OCI-LY7 (cell line): ENCODE measurements at regions not wholly inside any gene's neighbourhood (a gene's known extent, or its start where the extent isn't known, plus 50 kb on each side); places are given as distances from the start of the nearest gene placed in this dataset.

Experiments
- BruUV-seq: library from RNA; stranded (reverse); fragments of 400-500 nt; replicated peaks from 2 replicates; lab custom pipeline; 2021; lab: Mats Ljungman, UMichigan
- CTCF ChIA-PET: fragments of 300-600 bp; sonication (Branson Sonifier 250); formaldehyde crosslinking; loops from one replicate; lab custom pipeline; 2022; ENCODE audit warnings: antibody characterized with exemption; ENCODE audit not compliant: unreplicated experiment; lab: Charles Lee
- POLR2A ChIA-PET: fragments of 300-600 bp; sonication (Branson Sonifier 250); formaldehyde crosslinking; loops from one replicate; lab custom pipeline; 2022; ENCODE audit warnings: antibody characterized with exemption; lab: Charles Lee
- DNase-seq: peaks from one replicate; pipeline ENCODE4 v3.0.0-alpha.2; 2015; ENCODE audit warnings: low spot score
- H2AFZ ChIP-seq: fragments of 200-600 bp; sonication (generic), shearing (Covaris generic); 2 replicates; pipeline ENCODE4 v1.6.1; 2014; ENCODE audit warnings: mild to moderate bottlenecking, antibody characterized with exemption, low read length, moderate library complexity
- H3K27ac ChIP-seq: fragments of 200-600 bp; sonication (generic); 2 replicates; pipeline ENCODE4 v1.5.1; 2014; ENCODE audit warnings: mixed run types, low read depth, mild to moderate bottlenecking, moderate library complexity, low read length, inconsistent platforms; ENCODE audit not compliant: poor library complexity, severe bottlenecking
- H3K36me3 ChIP-seq: fragments of 200-600 bp; sonication (generic); 2 replicates; pipeline ENCODE4 v1.6.1; 2014; ENCODE audit warnings: mild to moderate bottlenecking, antibody characterized with exemption, low read length, moderate library complexity, mixed read lengths; ENCODE audit not compliant: insufficient read depth
- H3K4me1 ChIP-seq: fragments of 200-600 bp; sonication (generic); 2 replicates; pipeline ENCODE4 v1.5.1; 2014; ENCODE audit warnings: mild to moderate bottlenecking, low read length; ENCODE audit not compliant: insufficient read depth, poor library complexity, severe bottlenecking
- H3K4me2 ChIP-seq: fragments of 200-600 bp; sonication (generic); 2 replicates; pipeline ENCODE4 v1.6.1; 2014; ENCODE audit warnings: mild to moderate bottlenecking, low read length
- H3K4me3 ChIP-seq: fragments of 200-600 bp; sonication (generic); 2 replicates; pipeline ENCODE4 v1.5.1; 2014; ENCODE audit warnings: mild to moderate bottlenecking, low read depth, low read length; ENCODE audit not compliant: poor library complexity, severe bottlenecking
- H3K79me2 ChIP-seq: fragments of 200-600 bp; sonication (generic); 2 replicates; pipeline ENCODE4 v1.6.1; 2016; ENCODE audit warnings: low read depth, mild to moderate bottlenecking, low read length, moderate library complexity, mixed read lengths; ENCODE audit not compliant: insufficient read depth
- H3K9me2 ChIP-seq: fragments of 200-600 bp; sonication (generic); 2 replicates; pipeline ENCODE4 v1.6.1; 2016; ENCODE audit warnings: mild to moderate bottlenecking, low read length, mixed read lengths; ENCODE audit not compliant: insufficient read depth
- H3K9me3 ChIP-seq: fragments of 200-600 bp; sonication (generic); 2 replicates; pipeline ENCODE4 v1.6.1; 2014; ENCODE audit warnings: mild to moderate bottlenecking, mixed run types, low read length, mixed read lengths
- H4K20me1 ChIP-seq: fragments of 200-600 bp; sonication (generic); 2 replicates; pipeline ENCODE4 v1.6.1; 2014; ENCODE audit warnings: mild to moderate bottlenecking, antibody characterized with exemption, low read length, moderate library complexity, mixed read lengths; ENCODE audit not compliant: insufficient read depth
- EZH2phosphoT487 ChIP-seq: fragments of 200-600 bp; sonication (generic); IDR thresholded peaks from 2 replicates; pipeline ENCODE4 v1.6.1; 2018; ENCODE audit warnings: low read depth, borderline replicate concordance, mild to moderate bottlenecking, mixed run types, antibody characterized with exemption, low read length, moderate library complexity, mixed read lengths
- intact Hi-C: fragments of 100-400 bp; cut with micrococcal nuclease; formaldehyde crosslinking; loops from one replicate; pipeline ENCODE4 v1.10.0; 2022; ENCODE audit not compliant: unreplicated experiment
- TF ChIP-seq, protein P1 (sequence below): fragments of 200-600 bp; sonication (generic); conservative IDR thresholded peaks from 2 replicates; pipeline ENCODE4 v1.5.1; 2014; ENCODE audit warnings: mild to moderate bottlenecking, antibody characterized with exemption, low read length, moderate library complexity, mixed read lengths

DNA sequence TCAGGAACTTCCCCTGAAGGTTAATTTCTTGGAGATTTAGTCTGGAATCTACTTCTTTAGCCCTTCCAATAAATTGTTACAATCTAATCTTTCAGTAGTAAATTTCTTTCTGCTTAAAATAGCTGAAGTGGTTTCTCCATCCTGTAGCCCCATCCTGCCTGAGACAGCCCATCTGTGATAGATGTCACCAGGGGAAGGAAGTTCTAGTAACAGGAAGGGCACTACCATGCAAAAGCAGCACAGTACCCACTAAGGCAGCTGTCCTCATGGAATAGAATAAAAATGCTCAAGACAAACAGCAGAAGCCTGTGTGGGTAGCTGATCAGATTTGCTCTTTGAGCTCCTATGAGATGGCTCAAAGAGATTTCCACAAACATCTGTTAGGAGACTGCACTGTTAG is 1036.5 kb downstream of the SLITRK5 start:
- Histone ChIP-seq H3K36me3 (no peaks in the 10 kb centered on the region), H3K4me2 (no peak overlapping the region), H3K9me2 (no peaks in the 10 kb centered on the region), H3K9me3 (no peaks in the 10 kb centered on the region), H3K79me2 (no peaks in the 10 kb centered on the region), H4K20me1 (no peaks in the 10 kb centered on the region), H3K4me3 (no peak overlapping the region), H2AFZ (no peak overlapping the region), H3K27ac (no peak overlapping the region), H3K4me1 (no peaks in the 10 kb centered on the region)
- POLR2A ChIA-PET = no interaction called here
- DNase-seq = no peak
- TF ChIP-seq, protein P1, sequence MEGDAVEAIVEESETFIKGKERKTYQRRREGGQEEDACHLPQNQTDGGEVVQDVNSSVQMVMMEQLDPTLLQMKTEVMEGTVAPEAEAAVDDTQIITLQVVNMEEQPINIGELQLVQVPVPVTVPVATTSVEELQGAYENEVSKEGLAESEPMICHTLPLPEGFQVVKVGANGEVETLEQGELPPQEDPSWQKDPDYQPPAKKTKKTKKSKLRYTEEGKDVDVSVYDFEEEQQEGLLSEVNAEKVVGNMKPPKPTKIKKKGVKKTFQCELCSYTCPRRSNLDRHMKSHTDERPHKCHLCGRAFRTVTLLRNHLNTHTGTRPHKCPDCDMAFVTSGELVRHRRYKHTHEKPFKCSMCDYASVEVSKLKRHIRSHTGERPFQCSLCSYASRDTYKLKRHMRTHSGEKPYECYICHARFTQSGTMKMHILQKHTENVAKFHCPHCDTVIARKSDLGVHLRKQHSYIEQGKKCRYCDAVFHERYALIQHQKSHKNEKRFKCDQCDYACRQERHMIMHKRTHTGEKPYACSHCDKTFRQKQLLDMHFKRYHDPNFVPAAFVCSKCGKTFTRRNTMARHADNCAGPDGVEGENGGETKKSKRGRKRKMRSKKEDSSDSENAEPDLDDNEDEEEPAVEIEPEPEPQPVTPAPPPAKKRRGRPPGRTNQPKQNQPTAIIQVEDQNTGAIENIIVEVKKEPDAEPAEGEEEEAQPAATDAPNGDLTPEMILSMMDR = no peak
- TF ChIP-seq EZH2phosphoT487 = no peak
- intact Hi-C loops = no loop called here
- BruUV-seq = no TSS peak
- CTCF ChIA-PET = no interaction called here

DNA sequence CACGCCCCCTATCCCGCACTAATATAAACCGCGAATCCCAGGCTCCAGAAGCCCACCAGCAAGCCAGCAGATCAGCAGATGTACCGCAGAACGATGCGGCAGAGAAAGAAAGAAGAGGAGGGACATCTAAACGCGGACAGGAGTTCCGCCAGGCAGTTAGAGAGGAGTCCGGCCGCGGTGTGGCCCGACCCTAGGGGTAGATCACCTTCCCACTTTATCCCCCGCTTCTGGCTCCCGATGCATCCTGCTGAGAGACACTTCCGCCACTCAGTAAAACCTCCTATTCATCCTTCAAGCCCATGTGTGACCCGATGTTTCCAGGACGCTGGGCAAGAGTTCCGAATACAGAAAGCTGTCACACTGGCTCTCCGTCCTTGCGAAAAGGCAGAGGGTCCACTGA is 1046.8 kb downstream of the SLITRK5 start:
- H3K9me3 ChIP-seq = peaks cover 8% of the 10 kb centered on the region
- H3K9me2 ChIP-seq = no peaks in the 10 kb centered on the region
- no peak overlapping the region for H3K27ac ChIP-seq
- no peaks in the 10 kb centered on the region for H4K20me1 ChIP-seq
- H2AFZ ChIP-seq = no peak overlapping the region
- no peak overlapping the region for H3K4me2 ChIP-seq
- ChIA-PET CTCF (no interaction called here), POLR2A (no interaction called here)
- BruUV-seq = no TSS peak
- TF ChIP-seq EZH2phosphoT487 = no peak
- TF ChIP-seq, protein P1 = no peak
- no peak for DNase-seq
- no peaks in the 10 kb centered on the region for H3K36me3 ChIP-seq
- no peaks in the 10 kb centered on the region for H3K4me1 ChIP-seq
- intact Hi-C loops = no loop called here
- no peaks in the 10 kb centered on the region for H3K79me2 ChIP-seq
- no peak overlapping the region for H3K4me3 ChIP-seq

DNA sequence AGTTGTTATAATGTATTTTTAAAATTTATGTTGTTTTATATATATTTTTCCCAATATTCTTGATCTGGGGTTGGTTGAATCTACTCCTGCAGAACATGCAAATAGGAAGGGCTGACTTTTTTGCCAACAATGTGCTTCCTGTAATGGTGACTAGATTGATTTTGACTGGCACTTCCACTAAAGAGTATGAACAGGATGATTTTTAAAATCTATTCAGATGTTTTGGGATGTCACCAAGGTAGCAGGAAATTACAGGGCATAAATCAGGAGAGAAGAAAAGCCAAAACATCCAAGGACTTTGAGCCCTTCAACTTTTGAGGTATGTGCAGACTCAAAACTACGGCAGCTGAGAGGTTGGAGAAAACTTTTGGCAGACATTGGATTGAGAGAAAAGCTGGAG is 1047.6 kb downstream of the SLITRK5 start:
- H3K4me2 ChIP-seq = no peak overlapping the region
- CTCF ChIA-PET = no interaction called here
- POLR2A ChIA-PET = interaction anchor here (0.7 to 1.0 kb wide), 2 partner anchors 36 to 57 kb away, joined by 3 read pairs; no protein-coding TSS in a partner anchor
- TF ChIP-seq, protein P1 = no peak
- no peak for TF ChIP-seq EZH2phosphoT487
- DNase-seq = no peak
- no TSS peak for BruUV-seq
- H3K9me3 ChIP-seq = peaks cover 8% of the 10 kb centered on the region
- no peaks in the 10 kb centered on the region for H3K4me1 ChIP-seq
- no peaks in the 10 kb centered on the region for H3K79me2 ChIP-seq
- no peaks in the 10 kb centered on the region for H4K20me1 ChIP-seq
- intact Hi-C loops = no loop called here
- no peak overlapping the region for H3K4me3 ChIP-seq
- no peak overlapping the region for H2AFZ ChIP-seq
- H3K9me2 ChIP-seq = no peaks in the 10 kb centered on the region
- no peaks in the 10 kb centered on the region for H3K36me3 ChIP-seq
- H3K27ac ChIP-seq = no peak overlapping the region
